ENCODE measurements at regions not wholly inside any gene's neighbourhood (a gene's known extent, or its start where the extent isn't known, plus 50 kb on each side); places are given as distances from the start of the nearest gene placed in this dataset.
"Not testable (repeated sequence)": the region's sequence is repeated elsewhere in the genome, so short reads cannot be mapped to it uniquely, and the experiment has no call there.

GRCh38 chr5:82448374-82448773 lies 170.2 kb upstream of the RPS23 start:
- no peak for DNase-seq
- no peak overlapping the region for H3K27ac ChIP-seq
- no peaks in the 10 kb centered on the region for H3K36me3 ChIP-seq (replicated peaks)
- H3K27me3 ChIP-seq (replicated peaks), result no peaks in the 10 kb centered on the region
- in situ Hi-C loops (cut with HindIII; ENCODE audit: low pct_ligation_motif_present, low sequenced_read_pairs), result no loop called here
- no peak for TF ChIP-seq CTCF (IDR thresholded peaks at IDR 0.05; ENCODE audit: low read depth, low read length, missing control alignments)
- no peak overlapping the region for H3K4me3 ChIP-seq (ENCODE audit: low read depth, low read length)

GRCh38 chr5:82447913-82448312 lies 169.8 kb upstream of the RPS23 start:
- in situ Hi-C loops (cut with HindIII; ENCODE audit: low pct_ligation_motif_present, low sequenced_read_pairs), result no loop called here
- Histone ChIP-seq H3K36me3 (replicated peaks) (no peaks in the 10 kb centered on the region), H3K27ac (no peak overlapping the region), H3K4me3 (ENCODE audit: low read depth, low read length) (no peak overlapping the region), H3K27me3 (replicated peaks) (no peaks in the 10 kb centered on the region)
- DNase-seq, result no peak
- no peak for TF ChIP-seq CTCF (IDR thresholded peaks at IDR 0.05; ENCODE audit: low read depth, low read length, missing control alignments)

- no peak for DNase-seq
- in situ Hi-C loops (cut with HindIII; ENCODE audit: low pct_ligation_motif_present, low sequenced_read_pairs), result no loop called here
- H3K4me3 ChIP-seq (ENCODE audit: low read depth, low read length), result no peak overlapping the region
- no peaks in the 10 kb centered on the region for H3K27me3 ChIP-seq (replicated peaks)
- H3K36me3 ChIP-seq (replicated peaks), result no peaks in the 10 kb centered on the region
- no peak for TF ChIP-seq CTCF (IDR thresholded peaks at IDR 0.05; ENCODE audit: low read depth, low read length, missing control alignments)
- H3K27ac ChIP-seq, result no peak overlapping the region
These were observed 168.7 kb upstream of the RPS23 start for GRCh38 chr5:82446809-82447208.

GRCh38 chr5:82445726-82446335 lies 167.7 kb upstream of the RPS23 start:
- no peak for TF ChIP-seq CTCF (IDR thresholded peaks at IDR 0.05; ENCODE audit: low read depth, low read length, missing control alignments)
- H3K27ac ChIP-seq, result no peak overlapping the region

GRCh38 chr5:82439750-82440445 lies 161.7 kb upstream of the RPS23 start:
- H3K36me3 ChIP-seq (replicated peaks), result no peaks in the 10 kb centered on the region
- no peak overlapping the region for H3K27ac ChIP-seq
- no peak for DNase-seq
- in situ Hi-C loops (cut with HindIII; ENCODE audit: low pct_ligation_motif_present, low sequenced_read_pairs), result no loop called here
- no peak for TF ChIP-seq CTCF (IDR thresholded peaks at IDR 0.05; ENCODE audit: low read depth, low read length, missing control alignments)
- H3K27me3 ChIP-seq (replicated peaks), result no peaks in the 10 kb centered on the region
- no peak overlapping the region for H3K4me3 ChIP-seq (ENCODE audit: low read depth, low read length)

More at GRCh38 chr5:82445726-82446335, 167.7 kb upstream of the RPS23 start:
- in situ Hi-C loops (cut with HindIII; ENCODE audit: low pct_ligation_motif_present, low sequenced_read_pairs), result no loop called here
- DNase-seq, result no peak
- Histone ChIP-seq H3K4me3 (ENCODE audit: low read depth, low read length) (no peak overlapping the region), H3K36me3 (replicated peaks) (no peaks in the 10 kb centered on the region), H3K27me3 (replicated peaks) (no peaks in the 10 kb centered on the region)

- H3K4me3 ChIP-seq (ENCODE audit: low read depth, low read length); H3K36me3 ChIP-seq (replicated peaks); in situ Hi-C loops (cut with HindIII; ENCODE audit: low pct_ligation_motif_present, low sequenced_read_pairs); H3K27me3 ChIP-seq (replicated peaks); DNase-seq; H3K27ac ChIP-seq: not testable (repeated sequence)
These were observed 159.4 kb upstream of the RPS23 start for GRCh38 chr5:82437565-82437964.
